SHP77 treated with DMSO at 0.1 percent for 48 hours (cell line): ENCODE measurements at regions not wholly inside any gene's neighbourhood (a gene's known extent, or its start where the extent isn't known, plus 50 kb on each side); places are given as distances from the start of the nearest gene placed in this dataset.

Experiments
- DNase-seq: peaks from one replicate; lab custom pipeline; 2025; lab: John Stamatoyannopoulos, UW

- DNase-seq, result no peak
Observed at GRCh38 chr19:28501976-28502375, 711.0 kb downstream of the UQCRFS1 start.

- DNase-seq, result no peak
Observed at GRCh38 chr19:28500982-28501630, 711.8 kb downstream of the UQCRFS1 start.

- no peak for DNase-seq
Observed at GRCh38 chr19:28500296-28500695, 712.7 kb downstream of the UQCRFS1 start.

- DNase-seq, result no peak
Observed at GRCh38 chr19:28498404-28498976, 714.5 kb downstream of the UQCRFS1 start.

- no peak for DNase-seq
Observed at GRCh38 chr19:28497887-28498286, 715.1 kb downstream of the UQCRFS1 start.

- DNase-seq, result no peak
Observed at GRCh38 chr19:28497137-28497536, 715.8 kb downstream of the UQCRFS1 start.

- no peak for DNase-seq
Observed at GRCh38 chr19:28495046-28495445, 717.9 kb downstream of the UQCRFS1 start.

GRCh38 chr19:28494461-28494860, 718.5 kb downstream of the UQCRFS1 start:
- DNase-seq, result no peak

GRCh38 chr19:28493884-28494283, 719.1 kb downstream of the UQCRFS1 start:
- DNase-seq, result no peak

GRCh38 chr19:28492621-28493020, 720.3 kb downstream of the UQCRFS1 start:
- no peak for DNase-seq

GRCh38 chr19:28492201-28492600, 720.8 kb downstream of the UQCRFS1 start:
- no peak for DNase-seq

- no peak for DNase-seq
Observed at GRCh38 chr19:28489776-28490175, 723.2 kb downstream of the UQCRFS1 start.

GRCh38 chr19:28489126-28489660, 723.8 kb downstream of the UQCRFS1 start:
- no peak for DNase-seq

GRCh38 chr19:28487999-28488398, 725.0 kb downstream of the UQCRFS1 start:
- DNase-seq, result no peak

- no peak for DNase-seq
Observed at GRCh38 chr19:28486926-28487325, 726.0 kb downstream of the UQCRFS1 start.

- no peak for DNase-seq
Observed at GRCh38 chr19:28486473-28486872, 726.5 kb downstream of the UQCRFS1 start.

- DNase-seq, result no peak
Observed at GRCh38 chr19:28485292-28485691, 727.7 kb downstream of the UQCRFS1 start.

- DNase-seq, result no peak
Observed at GRCh38 chr19:28483197-28483596, 729.8 kb downstream of the UQCRFS1 start.

GRCh38 chr19:28482221-28482620, 730.7 kb downstream of the UQCRFS1 start:
- DNase-seq, result no peak

GRCh38 chr19:28481674-28482073, 731.3 kb downstream of the UQCRFS1 start:
- no peak for DNase-seq

GRCh38 chr19:28475525-28475924, 737.4 kb downstream of the UQCRFS1 start:
- no peak for DNase-seq

- DNase-seq, result no peak
Observed at GRCh38 chr19:28472843-28473242, 740.1 kb downstream of the UQCRFS1 start.

- DNase-seq, result no peak
Observed at GRCh38 chr19:28471731-28472510, 741.0 kb downstream of the UQCRFS1 start.
